ENCODE measurements at regions not wholly inside any gene's neighbourhood (a gene's known extent, or its start where the extent isn't known, plus 50 kb on each side); places are given as distances from the start of the nearest gene placed in this dataset.
A peak's percentile ranks its signal among the peaks of the same experiment; 100 is the strongest.

- intact Hi-C loops (cut with micrococcal nuclease), result no loop called here
- Mint-ChIP-seq H3K36me3 (ENCODE audit: insufficient read depth, unreplicated experiment) (no peaks in the 10 kb centered on the region), H3K4me3 (ENCODE audit: unreplicated experiment) (no peak overlapping the region), H3K27me3 (ENCODE audit: insufficient read depth, unreplicated experiment) (no peaks in the 10 kb centered on the region), H3K4me1 (ENCODE audit: insufficient read depth, unreplicated experiment) (peaks cover 7% of the 10 kb centered on the region), H3K27ac (ENCODE audit: low read depth, unreplicated experiment) (no peak overlapping the region), H3K9me3 (ENCODE audit: unreplicated experiment) (no peaks in the 10 kb centered on the region)
- ChIA-PET CTCF (no interaction called here), POLR2A (no interaction called here)
- TF ChIP-seq, protein P1, sequence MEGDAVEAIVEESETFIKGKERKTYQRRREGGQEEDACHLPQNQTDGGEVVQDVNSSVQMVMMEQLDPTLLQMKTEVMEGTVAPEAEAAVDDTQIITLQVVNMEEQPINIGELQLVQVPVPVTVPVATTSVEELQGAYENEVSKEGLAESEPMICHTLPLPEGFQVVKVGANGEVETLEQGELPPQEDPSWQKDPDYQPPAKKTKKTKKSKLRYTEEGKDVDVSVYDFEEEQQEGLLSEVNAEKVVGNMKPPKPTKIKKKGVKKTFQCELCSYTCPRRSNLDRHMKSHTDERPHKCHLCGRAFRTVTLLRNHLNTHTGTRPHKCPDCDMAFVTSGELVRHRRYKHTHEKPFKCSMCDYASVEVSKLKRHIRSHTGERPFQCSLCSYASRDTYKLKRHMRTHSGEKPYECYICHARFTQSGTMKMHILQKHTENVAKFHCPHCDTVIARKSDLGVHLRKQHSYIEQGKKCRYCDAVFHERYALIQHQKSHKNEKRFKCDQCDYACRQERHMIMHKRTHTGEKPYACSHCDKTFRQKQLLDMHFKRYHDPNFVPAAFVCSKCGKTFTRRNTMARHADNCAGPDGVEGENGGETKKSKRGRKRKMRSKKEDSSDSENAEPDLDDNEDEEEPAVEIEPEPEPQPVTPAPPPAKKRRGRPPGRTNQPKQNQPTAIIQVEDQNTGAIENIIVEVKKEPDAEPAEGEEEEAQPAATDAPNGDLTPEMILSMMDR (IDR thresholded peaks at IDR 0.05; ENCODE audit: unreplicated experiment), result no peak
- DNase-seq (ENCODE audit: unreplicated experiment), result no peak
- BruUV-seq (replicated peaks), result no TSS peak
Measured at GRCh38 chr16:59478838-59479237, 744.7 kb upstream of the GOT2 start.

- TF ChIP-seq, protein P1 (IDR thresholded peaks at IDR 0.05; ENCODE audit: unreplicated experiment), result no peak
- Mint-ChIP-seq H3K27ac (ENCODE audit: low read depth, unreplicated experiment) (no peak overlapping the region), H3K9me3 (ENCODE audit: unreplicated experiment) (no peaks in the 10 kb centered on the region), H3K36me3 (ENCODE audit: insufficient read depth, unreplicated experiment) (no peaks in the 10 kb centered on the region), H3K27me3 (ENCODE audit: insufficient read depth, unreplicated experiment) (no peaks in the 10 kb centered on the region), H3K4me1 (ENCODE audit: insufficient read depth, unreplicated experiment) (no peaks in the 10 kb centered on the region), H3K4me3 (ENCODE audit: unreplicated experiment) (no peak overlapping the region)
- POLR2A ChIA-PET, result no interaction called here
- intact Hi-C loops (cut with micrococcal nuclease), result no loop called here
- DNase-seq (ENCODE audit: unreplicated experiment), result no peak
- no TSS peak for BruUV-seq (replicated peaks)
- CTCF ChIA-PET, result interaction anchor here (0.6 kb wide), 1 partner anchor 159 kb away, joined by 3 read pairs; no protein-coding TSS in a partner anchor
Measured at GRCh38 chr16:59470556-59470955, 736.4 kb upstream of the GOT2 start.

DNA sequence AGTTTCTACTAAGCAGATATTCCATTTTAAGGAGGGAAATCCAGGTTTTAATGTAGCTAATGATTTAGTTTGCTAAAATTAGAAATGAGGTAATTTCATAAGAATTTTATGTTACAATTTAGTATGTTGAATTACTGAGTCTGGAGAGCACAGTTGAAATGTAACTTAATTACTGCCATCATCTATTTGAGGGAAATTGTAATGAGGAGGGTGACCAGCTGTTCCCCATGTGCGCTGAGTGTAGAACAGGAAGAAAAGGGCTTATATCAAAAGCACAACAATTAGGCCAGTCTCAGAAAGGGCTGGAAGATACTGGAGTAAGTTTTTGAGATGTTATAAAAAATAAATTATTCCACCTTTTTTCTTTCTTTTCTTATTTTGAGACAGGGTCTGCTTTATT, 735.1 kb upstream of the GOT2 start:
- no peak overlapping the region for H3K4me3 Mint-ChIP-seq (ENCODE audit: unreplicated experiment)
- DNase-seq (ENCODE audit: unreplicated experiment), result no peak
- no peaks in the 10 kb centered on the region for H3K36me3 Mint-ChIP-seq (ENCODE audit: insufficient read depth, unreplicated experiment)
- H3K27me3 Mint-ChIP-seq (ENCODE audit: insufficient read depth, unreplicated experiment), result no peaks in the 10 kb centered on the region
- H3K9me3 Mint-ChIP-seq (ENCODE audit: unreplicated experiment), result no peaks in the 10 kb centered on the region
- no peaks in the 10 kb centered on the region for H3K4me1 Mint-ChIP-seq (ENCODE audit: insufficient read depth, unreplicated experiment)
- no TSS peak for BruUV-seq (replicated peaks)
- no peak overlapping the region for H3K27ac Mint-ChIP-seq (ENCODE audit: low read depth, unreplicated experiment)
- ChIA-PET POLR2A (no interaction called here), CTCF (no interaction called here)
- intact Hi-C loops (cut with micrococcal nuclease), result no loop called here
- TF ChIP-seq, protein P1 (IDR thresholded peaks at IDR 0.05; ENCODE audit: unreplicated experiment), result no peak

DNA sequence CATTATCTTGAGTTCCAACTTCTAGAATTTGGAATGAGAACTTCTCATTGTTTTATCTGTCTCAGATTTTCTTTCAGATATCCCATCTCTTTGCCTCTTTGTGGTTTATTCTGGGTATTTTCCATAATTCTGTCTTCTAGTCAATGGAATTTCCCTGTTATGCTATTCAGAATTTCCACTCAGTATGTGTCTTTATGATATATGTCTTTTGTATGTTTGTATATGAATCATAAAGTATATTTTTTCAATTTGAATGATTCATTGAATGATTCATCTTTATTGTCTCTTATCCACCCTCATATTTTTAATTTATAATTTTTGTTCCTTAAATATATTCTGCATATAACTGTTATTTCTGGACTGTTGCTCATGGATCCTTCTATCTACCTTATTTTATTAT, 729.7 kb upstream of the GOT2 start:
- no peak overlapping the region for H3K4me3 Mint-ChIP-seq (ENCODE audit: unreplicated experiment)
- peak; percentile 33 for DNase-seq (ENCODE audit: unreplicated experiment)
- no peaks in the 10 kb centered on the region for H3K9me3 Mint-ChIP-seq (ENCODE audit: unreplicated experiment)
- ChIA-PET CTCF (no interaction called here), POLR2A (no interaction called here)
- H3K27me3 Mint-ChIP-seq (ENCODE audit: insufficient read depth, unreplicated experiment), result no peaks in the 10 kb centered on the region
- no TSS peak for BruUV-seq (replicated peaks)
- intact Hi-C loops (cut with micrococcal nuclease), result no loop called here
- H3K36me3 Mint-ChIP-seq (ENCODE audit: insufficient read depth, unreplicated experiment), result no peaks in the 10 kb centered on the region
- no peak overlapping the region for H3K27ac Mint-ChIP-seq (ENCODE audit: low read depth, unreplicated experiment)
- TF ChIP-seq, protein P1 (IDR thresholded peaks at IDR 0.05; ENCODE audit: unreplicated experiment), result no peak
- H3K4me1 Mint-ChIP-seq (ENCODE audit: insufficient read depth, unreplicated experiment), result peaks cover 11% of the 10 kb centered on the region
